ENCODE measurements at regions not wholly inside any gene's neighbourhood (a gene's known extent, or its start where the extent isn't known, plus 50 kb on each side); places are given as distances from the start of the nearest gene placed in this dataset.

DNA sequence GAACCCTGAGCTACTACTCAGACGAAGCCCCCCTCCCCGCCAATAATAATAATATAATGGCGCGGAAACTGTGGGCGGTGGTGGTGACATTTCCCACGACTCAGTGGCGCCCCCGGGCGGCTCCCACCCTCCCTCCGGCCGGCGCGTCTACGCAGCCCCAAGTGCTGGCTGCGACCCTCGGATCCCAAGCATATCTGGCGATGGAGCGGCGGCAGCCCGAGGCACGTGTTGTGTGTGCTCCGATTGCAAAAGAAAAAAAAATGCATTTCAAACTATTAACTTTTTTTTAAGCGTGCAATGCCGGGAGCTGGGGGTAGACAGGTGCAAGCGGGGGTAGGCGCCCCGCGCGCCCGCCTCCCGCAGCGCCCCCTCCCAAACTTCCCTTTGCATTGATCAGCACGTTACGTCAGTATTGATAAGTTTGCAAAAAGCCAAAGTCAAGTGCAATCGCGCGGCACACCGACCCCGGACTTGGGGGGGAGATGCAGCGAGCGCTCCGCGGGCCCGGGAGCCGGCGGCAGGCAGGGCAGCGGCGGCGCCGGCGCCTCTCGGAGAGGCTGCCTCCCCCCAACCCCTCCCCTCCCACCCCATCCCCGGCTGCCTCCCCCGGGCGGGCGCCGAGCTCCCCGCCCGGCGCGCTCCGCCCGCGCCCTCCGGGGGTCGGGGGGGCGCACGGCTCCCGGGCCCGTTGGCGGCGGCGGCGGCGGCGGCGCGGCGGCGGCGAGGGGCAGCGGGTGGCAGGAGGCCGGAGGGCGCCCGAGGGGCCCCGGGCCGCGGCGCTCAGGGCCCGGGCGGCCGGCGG, 113.1 kb upstream of the MYL2 start:
- no peak for TF ChIP-seq EZH2 (IDR thresholded peaks at IDR 0.05; ENCODE audit: borderline replicate concordance, control insufficient read depth, low read depth, low read length)
- no peak for TF ChIP-seq ETV6 (conservative IDR thresholded peaks at IDR 0.05 in 1 of 2, IDR thresholded peaks at IDR 0.05 in 1 of 2; ENCODE audit: borderline replicate concordance in 1 of 2, low read depth in 1 of 2)
- TF ChIP-seq TAF1 (IDR thresholded peaks at IDR 0.05; ENCODE audit: borderline replicate concordance, low read depth, low read length), result no peak
- TF ChIP-seq NFIC (IDR thresholded peaks at IDR 0.05; ENCODE audit: low read depth, low read length), result no peak
- no peak for TF ChIP-seq HDGF (IDR thresholded peaks at IDR 0.05)
- TF ChIP-seq, protein P1, sequence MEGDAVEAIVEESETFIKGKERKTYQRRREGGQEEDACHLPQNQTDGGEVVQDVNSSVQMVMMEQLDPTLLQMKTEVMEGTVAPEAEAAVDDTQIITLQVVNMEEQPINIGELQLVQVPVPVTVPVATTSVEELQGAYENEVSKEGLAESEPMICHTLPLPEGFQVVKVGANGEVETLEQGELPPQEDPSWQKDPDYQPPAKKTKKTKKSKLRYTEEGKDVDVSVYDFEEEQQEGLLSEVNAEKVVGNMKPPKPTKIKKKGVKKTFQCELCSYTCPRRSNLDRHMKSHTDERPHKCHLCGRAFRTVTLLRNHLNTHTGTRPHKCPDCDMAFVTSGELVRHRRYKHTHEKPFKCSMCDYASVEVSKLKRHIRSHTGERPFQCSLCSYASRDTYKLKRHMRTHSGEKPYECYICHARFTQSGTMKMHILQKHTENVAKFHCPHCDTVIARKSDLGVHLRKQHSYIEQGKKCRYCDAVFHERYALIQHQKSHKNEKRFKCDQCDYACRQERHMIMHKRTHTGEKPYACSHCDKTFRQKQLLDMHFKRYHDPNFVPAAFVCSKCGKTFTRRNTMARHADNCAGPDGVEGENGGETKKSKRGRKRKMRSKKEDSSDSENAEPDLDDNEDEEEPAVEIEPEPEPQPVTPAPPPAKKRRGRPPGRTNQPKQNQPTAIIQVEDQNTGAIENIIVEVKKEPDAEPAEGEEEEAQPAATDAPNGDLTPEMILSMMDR (IDR thresholded peaks at IDR 0.05 in 2 of 3, conservative IDR thresholded peaks at IDR 0.05 in 1 of 3; ENCODE audit: control insufficient read depth in 2 of 3, extremely low read depth in 1 of 3, insufficient read depth in 1 of 3, low read depth in 3 of 3, low read length in 3 of 3), result 0 out of 6 replicates have a peak, but pooled peaks of 2 of the 3 experiments have one; percentile 9 to 15
- TF ChIP-seq TCF3 (IDR thresholded peaks at IDR 0.05; ENCODE audit: borderline replicate concordance, insufficient read depth, low read depth, low read length), result no peak
- no peak for TF ChIP-seq CBFB (IDR thresholded peaks at IDR 0.05; ENCODE audit: low read depth)
- no peak for TF ChIP-seq NR2C2 (IDR thresholded peaks at IDR 0.05; ENCODE audit: borderline replicate concordance, control insufficient read depth, insufficient read length, low read depth)
- TF ChIP-seq CHD1 (IDR thresholded peaks at IDR 0.05; ENCODE audit: low read depth, low read length), result no peak
- TF ChIP-seq ZNF384 (IDR thresholded peaks at IDR 0.05; ENCODE audit: borderline replicate concordance, low read depth, low read length), result no peak
- no peak for TF ChIP-seq POLR2AphosphoS5 (IDR thresholded peaks at IDR 0.05; ENCODE audit: low read length)
- TF ChIP-seq, protein P2, sequence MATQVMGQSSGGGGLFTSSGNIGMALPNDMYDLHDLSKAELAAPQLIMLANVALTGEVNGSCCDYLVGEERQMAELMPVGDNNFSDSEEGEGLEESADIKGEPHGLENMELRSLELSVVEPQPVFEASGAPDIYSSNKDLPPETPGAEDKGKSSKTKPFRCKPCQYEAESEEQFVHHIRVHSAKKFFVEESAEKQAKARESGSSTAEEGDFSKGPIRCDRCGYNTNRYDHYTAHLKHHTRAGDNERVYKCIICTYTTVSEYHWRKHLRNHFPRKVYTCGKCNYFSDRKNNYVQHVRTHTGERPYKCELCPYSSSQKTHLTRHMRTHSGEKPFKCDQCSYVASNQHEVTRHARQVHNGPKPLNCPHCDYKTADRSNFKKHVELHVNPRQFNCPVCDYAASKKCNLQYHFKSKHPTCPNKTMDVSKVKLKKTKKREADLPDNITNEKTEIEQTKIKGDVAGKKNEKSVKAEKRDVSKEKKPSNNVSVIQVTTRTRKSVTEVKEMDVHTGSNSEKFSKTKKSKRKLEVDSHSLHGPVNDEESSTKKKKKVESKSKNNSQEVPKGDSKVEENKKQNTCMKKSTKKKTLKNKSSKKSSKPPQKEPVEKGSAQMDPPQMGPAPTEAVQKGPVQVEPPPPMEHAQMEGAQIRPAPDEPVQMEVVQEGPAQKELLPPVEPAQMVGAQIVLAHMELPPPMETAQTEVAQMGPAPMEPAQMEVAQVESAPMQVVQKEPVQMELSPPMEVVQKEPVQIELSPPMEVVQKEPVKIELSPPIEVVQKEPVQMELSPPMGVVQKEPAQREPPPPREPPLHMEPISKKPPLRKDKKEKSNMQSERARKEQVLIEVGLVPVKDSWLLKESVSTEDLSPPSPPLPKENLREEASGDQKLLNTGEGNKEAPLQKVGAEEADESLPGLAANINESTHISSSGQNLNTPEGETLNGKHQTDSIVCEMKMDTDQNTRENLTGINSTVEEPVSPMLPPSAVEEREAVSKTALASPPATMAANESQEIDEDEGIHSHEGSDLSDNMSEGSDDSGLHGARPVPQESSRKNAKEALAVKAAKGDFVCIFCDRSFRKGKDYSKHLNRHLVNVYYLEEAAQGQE (IDR thresholded peaks at IDR 0.05; ENCODE audit: low read depth, low read length), result no peak
